ENCODE measurements at regions not wholly inside any gene's neighbourhood (a gene's known extent, or its start where the extent isn't known, plus 50 kb on each side); places are given as distances from the start of the nearest gene placed in this dataset.

DNA sequence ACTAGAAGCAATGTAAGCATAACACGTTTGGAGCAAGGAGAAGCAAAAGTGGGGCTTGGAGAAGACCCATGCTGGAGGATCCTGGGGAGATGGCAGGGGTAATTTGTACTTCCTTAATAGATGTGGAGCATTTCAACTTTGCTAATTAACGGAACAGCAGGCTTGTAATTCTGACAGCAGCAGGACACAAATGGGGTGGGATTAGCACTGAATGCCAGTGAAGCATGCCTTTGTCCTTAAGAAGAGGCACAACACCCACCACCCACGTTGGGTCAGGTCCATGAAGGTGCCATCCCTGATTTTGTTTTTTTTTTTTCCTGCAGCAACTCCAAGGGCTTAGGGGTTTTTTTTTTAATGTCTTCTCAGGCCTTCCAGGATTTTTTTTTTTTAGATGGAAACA, 231.9 kb upstream of the ROPN1 start:
- TF ChIP-seq CTCF (IDR thresholded peaks at IDR 0.05) (no peak), POLR2A (IDR thresholded peaks at IDR 0.05) (no peak), EP300 (IDR thresholded peaks at IDR 0.05) (no peak)
